ENCODE measurements at regions not wholly inside any gene's neighbourhood (a gene's known extent, or its start where the extent isn't known, plus 50 kb on each side); places are given as distances from the start of the nearest gene placed in this dataset.

DNA sequence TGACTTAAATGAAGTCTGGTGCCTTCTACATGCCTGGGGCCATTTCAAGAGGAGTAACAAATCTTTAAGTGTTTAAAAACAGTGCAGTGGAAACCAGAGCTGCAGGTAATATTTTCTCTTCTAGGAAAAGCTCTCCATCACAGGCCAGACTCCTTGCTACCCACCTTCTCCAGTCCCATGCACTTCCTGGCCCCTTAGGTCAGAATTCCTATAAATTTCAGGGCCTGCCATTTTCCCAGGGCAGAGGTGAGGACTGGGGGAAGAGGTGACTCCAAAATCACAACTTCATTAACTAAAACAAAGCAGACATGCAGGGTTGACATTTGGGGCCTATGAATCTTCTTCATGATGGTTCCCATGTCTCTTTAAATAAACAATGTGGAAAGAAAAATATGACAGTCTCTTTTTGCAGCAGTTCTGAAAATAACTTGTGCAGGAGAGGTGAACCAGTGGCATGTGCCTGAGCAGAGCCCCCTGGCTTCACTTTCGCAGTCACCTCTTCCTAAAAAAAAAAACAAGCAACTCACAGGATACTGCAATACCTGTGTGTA, 63.7 kb upstream of the TANC1 start:
- TF ChIP-seq, protein P1, sequence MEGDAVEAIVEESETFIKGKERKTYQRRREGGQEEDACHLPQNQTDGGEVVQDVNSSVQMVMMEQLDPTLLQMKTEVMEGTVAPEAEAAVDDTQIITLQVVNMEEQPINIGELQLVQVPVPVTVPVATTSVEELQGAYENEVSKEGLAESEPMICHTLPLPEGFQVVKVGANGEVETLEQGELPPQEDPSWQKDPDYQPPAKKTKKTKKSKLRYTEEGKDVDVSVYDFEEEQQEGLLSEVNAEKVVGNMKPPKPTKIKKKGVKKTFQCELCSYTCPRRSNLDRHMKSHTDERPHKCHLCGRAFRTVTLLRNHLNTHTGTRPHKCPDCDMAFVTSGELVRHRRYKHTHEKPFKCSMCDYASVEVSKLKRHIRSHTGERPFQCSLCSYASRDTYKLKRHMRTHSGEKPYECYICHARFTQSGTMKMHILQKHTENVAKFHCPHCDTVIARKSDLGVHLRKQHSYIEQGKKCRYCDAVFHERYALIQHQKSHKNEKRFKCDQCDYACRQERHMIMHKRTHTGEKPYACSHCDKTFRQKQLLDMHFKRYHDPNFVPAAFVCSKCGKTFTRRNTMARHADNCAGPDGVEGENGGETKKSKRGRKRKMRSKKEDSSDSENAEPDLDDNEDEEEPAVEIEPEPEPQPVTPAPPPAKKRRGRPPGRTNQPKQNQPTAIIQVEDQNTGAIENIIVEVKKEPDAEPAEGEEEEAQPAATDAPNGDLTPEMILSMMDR (IDR thresholded peaks at IDR 0.05), result no peak
- TF ChIP-seq POLR2A (IDR thresholded peaks at IDR 0.05) (no peak), EP300 (IDR thresholded peaks at IDR 0.05) (no peak)
